ENCODE measurements at regions not wholly inside any gene's neighbourhood (a gene's known extent, or its start where the extent isn't known, plus 50 kb on each side); places are given as distances from the start of the nearest gene placed in this dataset.

GRCh38 chr6:87926687-87927086 lies 121.0 kb upstream of the SPACA1 start:
- TF ChIP-seq CTCF (IDR thresholded peaks at IDR 0.05 in 8 of 11, conservative IDR thresholded peaks at IDR 0.05 in 3 of 11), result no peak
- TF ChIP-seq POLR2AphosphoS5 (IDR thresholded peaks at IDR 0.05), result no peak
